NCI-H82 treated with DMSO at 0.1 percent for 48 hours (cell line): ENCODE measurements at regions not wholly inside any gene's neighbourhood (a gene's known extent, or its start where the extent isn't known, plus 50 kb on each side); places are given as distances from the start of the nearest gene placed in this dataset.
"Not testable (repeated sequence)": the region's sequence is repeated elsewhere in the genome, so short reads cannot be mapped to it uniquely, and the experiment has no call there.

Experiments
- DNase-seq: peaks from one replicate; lab custom pipeline; 2025; ENCODE audit not compliant: unreplicated experiment; lab: John Stamatoyannopoulos, UW

DNA sequence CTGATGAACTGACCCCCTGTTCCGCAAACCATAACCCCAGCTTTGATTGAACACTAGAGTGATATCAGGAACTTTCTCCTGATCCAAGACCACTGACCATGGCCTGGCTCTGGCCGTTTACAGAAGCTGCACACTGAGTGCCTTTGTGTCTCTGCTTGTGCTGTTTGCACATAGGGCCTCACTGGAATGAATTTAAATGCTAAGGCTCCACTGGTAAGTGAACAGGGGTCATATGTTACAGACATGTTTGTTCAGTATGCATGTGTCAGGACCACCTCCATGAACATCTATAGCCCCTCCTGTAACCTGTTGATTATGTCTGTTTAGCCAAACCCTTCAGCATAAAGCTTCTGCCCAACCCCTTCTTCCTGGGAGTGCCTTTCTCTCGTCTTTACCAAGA, 1239.8 kb downstream of the TMEM121 start:
- no peak for DNase-seq

DNA sequence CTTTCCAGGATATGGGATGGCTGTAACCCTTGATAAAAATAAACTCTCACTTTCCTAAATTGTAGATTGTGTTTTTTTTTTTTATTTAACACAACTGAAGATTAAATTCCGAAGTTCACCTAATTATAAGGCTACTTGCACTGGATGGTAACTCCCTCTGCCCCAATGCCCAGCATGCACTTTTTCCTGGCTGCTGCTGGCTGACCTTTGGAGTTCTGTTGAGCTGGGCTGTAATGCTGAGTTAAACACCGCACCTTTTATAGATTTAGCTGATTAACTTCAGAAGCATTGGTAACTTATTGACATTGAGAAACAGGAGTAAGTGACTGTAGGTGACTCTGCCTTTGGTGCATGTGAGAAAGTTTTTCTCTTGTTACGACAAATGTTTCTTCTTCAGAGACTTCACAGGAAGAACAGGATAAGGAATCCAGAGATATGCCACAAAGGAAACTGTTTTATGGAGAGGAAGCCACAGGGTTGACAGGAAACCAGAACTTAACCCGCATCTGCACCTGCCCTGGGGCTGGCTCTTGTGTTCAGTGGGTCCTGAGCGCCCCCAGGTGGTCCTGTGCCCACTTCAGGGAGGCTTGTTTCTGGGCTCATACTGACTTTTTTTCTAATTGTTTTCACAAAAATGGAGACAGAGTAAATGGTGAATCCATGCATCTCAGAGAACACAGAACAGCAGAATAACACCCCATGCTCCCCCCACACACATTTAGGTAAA, 1240.3 kb downstream of the TMEM121 start:
- DNase-seq = not testable (repeated sequence)

DNA sequence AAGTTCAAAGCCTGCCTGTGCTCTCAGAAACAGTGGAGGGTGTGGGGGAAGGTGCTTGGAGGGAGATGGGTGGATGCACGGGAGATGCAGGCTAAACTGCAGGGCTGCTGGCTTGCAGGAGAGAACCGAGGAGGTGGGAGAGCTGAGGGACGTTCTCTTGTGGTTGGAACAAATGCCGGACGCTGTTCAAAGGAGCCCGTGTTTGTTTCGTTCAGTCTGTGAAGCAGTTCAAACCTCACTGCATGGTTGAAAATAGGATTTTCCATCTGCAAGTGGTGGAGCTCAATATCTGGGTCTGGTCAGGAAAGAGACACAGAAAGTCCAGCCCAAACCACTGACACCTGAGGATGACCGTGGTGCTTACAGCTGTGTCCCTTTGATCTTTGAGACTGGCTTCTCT, 1241.8 kb downstream of the TMEM121 start:
- DNase-seq = not testable (repeated sequence)

DNA sequence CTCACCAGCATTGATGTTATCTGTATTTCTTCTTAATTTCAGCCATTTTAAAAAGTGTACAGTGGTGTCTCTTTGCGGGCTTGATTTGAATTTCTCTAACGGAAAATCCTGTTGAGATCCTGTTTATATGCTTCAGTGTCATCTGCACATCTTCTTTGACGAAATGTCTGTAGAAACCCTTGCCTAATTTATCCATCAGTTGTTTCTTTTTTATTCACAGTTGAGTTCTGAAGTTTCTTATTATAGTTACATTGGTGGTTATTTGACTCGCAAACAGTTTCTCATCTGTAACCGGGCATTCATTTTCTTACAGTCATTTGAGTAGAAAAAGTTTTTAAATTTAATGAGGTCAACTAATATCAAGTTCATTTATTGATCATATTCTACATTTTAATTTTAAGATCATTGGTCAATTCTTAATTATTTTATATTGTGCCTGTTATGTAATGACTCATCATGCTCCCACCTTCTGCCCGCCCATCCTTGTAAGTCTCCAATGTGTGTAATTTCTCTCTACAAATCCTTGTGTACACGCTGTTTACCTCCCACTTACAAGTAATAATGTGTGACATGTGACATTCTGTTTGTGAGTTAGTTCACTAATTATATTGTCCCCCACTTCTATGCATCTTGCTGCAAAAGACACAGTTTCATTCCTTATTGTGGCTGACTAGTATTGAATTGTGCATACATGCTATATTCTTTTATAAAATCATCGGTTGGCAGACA, 1242.8 kb downstream of the TMEM121 start:
- DNase-seq = not testable (repeated sequence)

DNA sequence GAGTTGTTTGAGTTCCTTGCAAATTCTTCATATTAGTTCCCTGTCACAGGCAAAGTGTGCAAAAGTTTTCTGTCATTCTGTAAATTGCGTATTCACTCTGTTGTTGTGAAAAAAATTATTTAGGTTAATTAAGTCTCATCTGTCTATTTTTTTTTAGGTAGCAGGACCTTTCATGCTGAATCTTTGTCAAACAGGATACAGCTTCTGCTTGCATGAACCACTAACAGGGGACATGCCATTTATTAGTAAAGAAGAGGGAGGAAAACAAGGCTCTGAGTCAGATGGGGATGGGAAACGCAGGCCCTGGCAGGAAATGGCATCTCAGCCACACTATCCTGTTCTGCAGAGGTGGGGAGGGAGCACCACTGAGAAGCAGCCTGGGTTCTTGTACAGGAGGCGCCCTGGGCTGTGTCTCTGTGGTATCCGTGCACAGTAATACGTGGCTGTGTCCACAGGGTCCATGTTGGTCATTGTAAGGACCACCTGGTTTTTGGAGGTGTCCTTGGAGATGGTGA, 1243.8 kb downstream of the TMEM121 start:
- DNase-seq = not testable (repeated sequence)

DNA sequence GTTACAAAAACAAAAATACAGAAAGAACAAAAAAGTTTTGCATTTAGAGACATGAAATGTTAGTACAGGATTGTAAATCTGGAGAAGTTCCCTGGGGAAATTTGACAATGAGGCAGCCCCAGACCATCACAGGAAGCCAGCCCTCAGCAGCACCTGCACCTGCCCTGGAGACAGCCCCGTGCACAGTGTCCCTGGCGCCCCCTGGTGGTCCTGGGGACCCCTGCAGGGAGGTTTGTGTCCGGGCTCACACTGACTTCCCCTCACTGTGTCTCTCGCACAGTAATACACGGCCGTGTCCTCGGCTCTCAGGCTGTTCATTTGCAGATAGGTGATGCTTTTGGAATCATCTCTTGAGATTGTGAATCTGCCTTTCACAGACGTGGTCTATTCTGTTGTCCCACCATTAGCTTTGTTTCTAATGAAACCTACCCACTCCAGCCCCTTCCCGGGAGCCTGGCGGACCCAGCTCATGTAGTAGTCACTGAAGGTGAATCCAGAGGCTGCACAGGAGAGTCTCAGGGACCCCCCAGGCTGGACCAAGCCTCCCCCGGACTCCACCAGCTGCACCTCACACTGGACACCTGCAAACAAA, 1248.6 kb downstream of the TMEM121 start:
- not testable (repeated sequence) for DNase-seq

DNA sequence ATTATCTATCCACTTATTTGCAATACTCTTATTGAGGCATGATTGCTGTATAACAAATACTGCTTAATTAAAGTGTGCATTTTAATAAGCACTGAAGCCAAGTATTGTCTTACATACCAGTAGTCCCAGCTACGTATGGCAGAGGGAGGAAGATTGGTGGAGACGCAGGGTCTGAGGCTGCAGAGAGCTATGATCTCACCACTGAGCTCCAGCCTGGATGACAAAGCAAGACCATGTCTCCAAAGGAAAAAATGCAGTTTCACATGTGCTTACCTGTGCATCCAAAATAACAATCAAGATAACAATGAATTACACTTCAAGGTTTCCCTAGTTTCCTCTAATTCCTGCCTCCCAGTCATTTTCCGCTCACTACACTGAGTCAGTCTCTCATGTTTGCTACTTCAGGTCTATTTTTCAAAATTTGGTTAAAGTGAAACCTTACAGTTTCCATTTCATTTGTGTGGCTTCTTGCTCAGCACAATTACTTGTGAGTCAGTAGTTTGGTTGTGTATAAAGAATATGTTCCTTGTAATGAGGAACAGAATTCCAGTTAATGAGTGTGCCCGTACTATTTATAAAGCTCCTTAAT, 1250.1 kb downstream of the TMEM121 start:
- no peak for DNase-seq

DNA sequence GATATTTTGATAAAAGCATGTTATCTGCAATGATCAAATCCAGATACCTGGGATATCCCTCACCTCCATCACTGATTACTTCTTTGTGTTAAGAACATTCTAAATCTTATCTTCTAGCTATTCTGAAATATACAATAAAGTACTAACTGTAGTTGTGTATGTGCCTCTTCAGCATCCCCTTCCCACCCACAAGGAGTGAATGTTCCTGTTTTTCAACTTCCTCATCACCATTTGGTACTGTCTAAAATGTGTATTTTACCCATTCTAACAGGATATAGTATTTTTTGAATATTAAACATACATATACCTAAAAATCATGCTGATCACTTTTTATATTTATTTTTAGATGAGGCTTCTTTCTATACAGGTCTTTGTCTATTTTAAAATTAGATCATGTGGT, 1252.6 kb downstream of the TMEM121 start:
- no peak for DNase-seq

DNA sequence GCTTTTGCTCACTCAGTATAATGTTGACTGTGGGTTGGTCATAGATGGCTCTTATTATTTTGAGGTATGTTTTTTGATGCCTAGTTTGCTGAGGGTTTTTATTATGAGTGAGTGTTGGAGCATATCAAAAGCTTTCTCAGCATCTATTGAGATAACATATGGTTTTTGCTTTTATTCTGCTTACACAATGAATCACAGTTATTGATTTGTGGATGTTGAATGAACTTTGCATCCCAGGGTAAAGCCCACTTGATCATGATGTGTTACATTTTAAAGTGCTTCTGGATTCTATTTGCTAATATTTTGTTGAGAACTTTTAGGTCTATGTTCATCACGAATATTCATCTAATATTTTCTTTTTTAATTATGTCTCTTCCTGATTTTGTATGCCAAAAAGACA, 1260.3 kb downstream of the TMEM121 start:
- no peak for DNase-seq

DNA sequence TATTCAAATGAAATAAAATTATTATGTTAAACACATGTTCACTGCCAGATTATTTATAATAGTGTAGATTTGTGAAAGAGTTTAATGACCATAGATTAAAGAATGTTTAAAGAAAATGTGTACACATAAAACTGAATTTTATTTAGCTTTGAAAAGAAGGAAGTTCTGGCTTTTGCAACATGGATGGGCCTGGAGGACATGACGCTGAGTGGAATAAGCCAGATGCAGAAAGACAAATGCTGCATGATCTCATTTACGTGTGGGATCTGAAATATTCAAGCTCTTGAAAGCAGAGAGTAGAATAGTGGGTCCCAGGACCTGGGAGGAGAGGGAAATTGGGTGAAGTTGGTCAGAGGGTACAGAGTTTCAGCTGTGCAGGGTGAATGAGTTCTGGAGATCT, 1261.2 kb downstream of the TMEM121 start:
- DNase-seq = no peak

DNA sequence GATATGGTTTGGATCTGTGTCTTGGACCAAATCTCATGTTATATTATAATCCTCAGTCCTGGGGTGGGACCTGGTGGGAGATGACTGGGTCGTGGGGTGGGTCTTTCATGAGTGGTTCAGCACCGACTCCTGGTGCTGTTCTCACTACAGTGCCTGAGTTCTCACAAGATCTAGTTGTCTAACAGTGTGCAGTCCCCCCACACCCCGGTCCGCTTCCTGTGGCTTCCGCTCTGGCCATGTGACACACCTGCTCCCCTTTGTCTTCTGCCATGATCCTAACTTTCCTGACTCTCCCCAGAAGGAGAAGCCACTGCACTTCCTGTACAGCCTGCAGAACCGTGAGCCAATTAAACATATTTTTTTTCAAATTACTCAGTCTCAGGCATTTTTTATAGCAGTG, 1262.2 kb downstream of the TMEM121 start:
- DNase-seq = no peak

DNA sequence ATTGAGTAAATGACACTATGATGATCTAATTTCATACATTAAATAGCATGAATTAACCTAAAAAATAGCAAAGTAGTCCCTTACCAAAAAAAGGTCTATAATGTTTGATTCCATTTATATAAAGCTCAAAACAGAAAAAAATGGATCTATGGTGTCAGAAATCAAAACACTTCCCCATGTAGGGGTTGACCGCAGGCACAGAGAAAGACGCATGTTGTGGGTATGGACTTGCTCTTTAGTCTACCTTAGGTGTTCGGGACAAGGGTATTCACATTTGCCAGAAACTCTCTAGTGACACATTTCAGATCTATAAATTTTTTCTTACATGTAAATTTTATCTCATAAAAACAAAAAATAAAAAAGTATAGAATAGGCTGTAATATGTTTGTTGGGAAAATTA, 1262.9 kb downstream of the TMEM121 start:
- DNase-seq = no peak

DNA sequence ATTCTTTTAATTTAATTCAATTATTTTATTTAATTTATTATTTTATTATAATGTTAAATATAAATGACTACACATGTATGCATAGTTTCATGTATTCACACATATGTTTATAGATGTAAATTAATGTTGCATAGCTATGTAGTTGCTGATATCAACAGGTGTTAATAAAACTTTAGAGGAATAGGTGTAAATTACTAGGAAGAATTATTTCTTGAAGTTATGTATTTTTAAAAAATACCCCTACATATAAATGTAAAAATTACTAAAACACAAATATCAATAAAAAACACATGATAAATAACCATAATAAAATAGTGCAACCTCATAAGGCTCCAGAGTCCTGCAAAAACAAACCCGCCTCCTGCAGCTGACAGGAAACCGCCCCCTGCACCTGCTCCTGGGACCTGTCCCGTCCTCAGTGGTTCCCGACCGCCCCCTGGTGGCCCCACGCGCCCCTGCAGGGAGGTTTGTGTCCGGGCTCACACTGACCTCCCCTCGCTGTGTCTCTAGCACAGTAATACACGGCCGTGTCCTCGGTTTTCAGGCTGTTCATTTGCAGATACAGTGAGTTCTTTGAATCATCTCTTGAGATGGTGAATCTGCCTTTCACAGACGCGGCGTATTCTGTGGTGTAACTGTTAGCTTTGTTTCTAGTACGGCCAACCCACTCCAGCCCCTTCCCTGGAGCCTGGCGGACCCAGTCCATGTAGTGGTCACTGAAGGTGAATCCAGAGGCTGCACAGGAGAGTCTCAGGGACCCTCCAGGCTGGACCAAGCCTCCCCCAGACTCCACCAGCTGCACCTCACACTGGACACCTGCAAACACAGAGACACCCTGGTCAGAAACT, 1264.0 kb downstream of the TMEM121 start:
- DNase-seq = peak; percentile 0

DNA sequence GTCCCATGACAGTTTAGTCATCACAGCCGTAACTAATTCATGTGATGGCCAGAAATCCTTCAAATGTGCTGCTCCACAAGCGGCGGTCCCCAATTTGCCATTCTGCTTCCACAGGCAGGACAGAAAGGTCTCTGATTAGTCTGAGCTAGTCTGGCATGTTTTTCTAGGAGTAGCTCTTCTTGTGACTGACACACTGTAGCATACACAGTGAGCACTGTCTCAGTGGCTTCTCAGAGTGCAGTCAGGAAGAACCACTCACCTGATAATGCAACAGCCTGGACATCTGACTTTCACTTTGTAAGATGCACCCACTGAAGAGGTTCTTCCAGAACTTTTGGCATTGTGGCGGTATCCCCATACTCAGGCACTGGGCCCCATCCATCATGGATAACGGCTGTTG, 1266.2 kb downstream of the TMEM121 start:
- DNase-seq = no peak

DNA sequence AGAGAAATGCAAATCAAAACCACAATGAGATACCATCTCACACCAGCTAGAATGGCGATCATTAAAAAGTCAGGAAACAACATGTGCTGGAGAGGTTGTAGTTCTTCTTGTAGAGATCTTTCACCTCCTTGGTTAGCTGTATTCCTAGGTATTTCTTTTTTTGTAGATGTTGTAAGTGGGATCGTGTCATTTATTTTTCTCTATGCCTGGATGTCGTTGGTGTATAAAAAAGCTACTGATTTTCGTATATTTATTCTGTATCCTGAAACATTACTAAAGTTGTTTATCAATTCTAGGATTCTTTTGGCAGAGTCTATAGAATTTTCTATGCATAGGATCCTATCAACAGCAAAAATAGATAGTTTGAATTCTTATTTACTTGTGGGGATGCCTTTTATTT, 1271.8 kb downstream of the TMEM121 start:
- not testable (repeated sequence) for DNase-seq

DNA sequence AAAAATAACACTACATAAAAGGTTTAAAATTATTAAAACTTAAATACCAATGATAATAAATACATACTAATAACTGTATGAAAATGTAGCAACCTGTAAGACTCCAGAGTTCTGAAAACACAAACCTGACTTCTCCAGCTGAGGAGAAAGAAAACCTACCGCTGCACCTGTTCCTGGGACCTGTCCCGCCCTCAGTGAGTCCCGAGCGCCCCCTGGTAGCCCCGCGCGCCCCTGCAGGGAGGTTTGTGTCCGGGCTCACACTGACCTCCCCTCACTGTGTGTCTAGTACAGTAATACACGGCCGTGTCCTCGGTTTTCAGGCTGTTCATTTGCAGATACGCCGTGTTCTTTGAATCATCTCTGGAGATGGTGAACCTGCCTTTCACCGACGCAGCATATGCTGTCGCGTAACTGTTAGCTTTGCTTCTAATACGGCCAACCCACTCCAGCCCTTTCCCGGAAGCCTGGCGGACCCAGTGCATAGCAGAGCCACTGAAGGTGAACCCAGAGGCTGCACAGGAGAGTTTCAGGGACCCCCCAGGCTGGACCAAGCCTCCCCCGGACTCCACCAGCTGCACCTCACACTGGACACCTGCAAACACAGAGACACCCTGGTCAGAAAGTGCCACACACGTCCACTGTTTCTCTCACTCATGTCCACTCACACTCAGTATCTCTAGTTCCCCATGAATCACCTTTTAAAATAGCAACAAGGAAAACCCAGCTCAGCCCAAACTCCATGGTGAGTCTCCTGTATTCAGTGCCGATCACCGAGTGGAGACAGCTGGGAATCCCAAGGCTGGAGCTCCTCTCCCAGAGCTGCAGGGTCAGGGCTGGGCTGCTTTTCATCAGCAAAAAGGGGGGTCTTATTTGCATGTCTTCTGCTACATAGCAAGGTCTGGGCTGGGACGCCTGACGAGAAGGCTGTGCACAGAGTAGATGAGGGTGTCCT, 1276.3 kb downstream of the TMEM121 start:
- no peak for DNase-seq

DNA sequence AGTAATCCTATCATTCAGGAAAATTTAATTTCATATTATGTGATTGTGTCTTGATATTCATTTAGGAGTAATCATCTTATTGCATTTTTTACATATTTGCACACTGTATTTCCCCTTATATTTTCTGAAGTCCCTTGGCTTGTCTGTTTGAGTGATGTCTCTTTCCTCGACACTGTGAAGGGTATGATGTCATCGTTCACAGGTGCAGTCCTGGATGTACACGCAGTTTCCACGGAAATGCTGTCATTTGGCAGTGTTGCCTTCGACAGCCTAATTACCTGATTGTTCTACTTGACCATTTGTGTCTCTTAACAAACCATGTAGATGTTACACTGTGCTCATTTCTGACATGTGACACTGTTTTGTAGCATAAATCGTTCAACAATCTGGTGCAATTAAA, 1277.0 kb downstream of the TMEM121 start:
- no peak for DNase-seq

DNA sequence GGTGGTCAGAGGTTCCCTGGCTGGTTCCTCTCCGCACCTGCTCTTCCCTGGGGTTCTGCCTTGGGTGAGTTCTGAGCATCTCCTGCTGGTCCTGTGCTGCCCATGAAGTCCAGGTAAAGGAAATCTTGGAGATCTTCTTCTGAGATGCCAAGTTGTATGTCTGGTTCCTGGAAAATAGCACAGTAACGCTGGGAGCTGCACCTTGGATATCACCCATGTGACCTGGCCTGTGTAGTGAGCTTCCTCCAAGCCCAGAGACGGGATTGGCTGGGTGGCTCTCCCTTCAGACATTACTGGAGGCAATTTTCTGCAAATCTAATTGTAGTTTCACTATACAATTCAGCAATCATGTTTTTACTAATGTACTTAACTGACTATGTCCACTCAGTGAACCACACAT, 1281.1 kb downstream of the TMEM121 start:
- no peak for DNase-seq

DNA sequence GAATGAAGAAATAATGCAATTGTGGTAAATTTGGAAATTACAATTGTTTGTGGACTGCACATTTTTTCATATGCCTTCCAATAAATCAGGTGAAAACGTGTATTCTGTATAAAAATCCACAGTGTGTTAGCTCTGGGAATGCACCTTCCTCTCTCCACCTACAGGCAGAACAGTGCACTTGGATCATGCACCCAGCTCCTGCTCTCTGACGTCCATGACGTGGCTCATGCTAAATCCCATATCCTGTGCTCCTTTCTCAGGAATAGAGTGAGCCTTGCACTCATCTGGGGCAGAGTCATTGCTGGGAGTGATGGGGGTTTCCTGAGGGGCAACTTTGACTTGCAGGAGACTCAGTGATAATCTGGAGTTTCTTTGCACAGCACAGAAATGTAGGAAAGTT, 1282.1 kb downstream of the TMEM121 start:
- DNase-seq = no peak

DNA sequence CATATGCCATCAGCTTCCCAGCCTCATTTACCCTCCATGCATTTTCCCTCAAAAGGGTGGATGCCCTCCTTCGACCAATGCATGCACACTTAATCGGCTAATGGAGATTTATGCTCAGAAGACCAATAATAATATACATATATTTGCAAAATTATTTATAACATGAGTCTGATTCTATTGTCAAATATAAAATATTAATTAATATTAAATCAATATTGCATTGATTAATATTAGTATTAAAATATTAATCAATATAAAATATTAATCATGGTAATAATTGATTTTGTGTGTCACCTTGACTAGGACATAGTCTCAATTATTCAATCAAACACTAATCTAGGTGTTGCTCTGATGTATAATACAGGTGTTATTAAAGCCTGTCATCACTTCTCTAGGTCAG, 1282.5 kb downstream of the TMEM121 start:
- DNase-seq = no peak
